Fibroblast of villous mesenchyme (primary cell): ENCODE measurements at regions not wholly inside any gene's neighbourhood (a gene's known extent, or its start where the extent isn't known, plus 50 kb on each side); places are given as distances from the start of the nearest gene placed in this dataset.

ENCODE experiments used
- DNase-seq: peaks from one replicate; pipeline ENCODE4 v3.0.0-alpha.2; 2010; ENCODE audit warnings: low read depth
- H3K4me3 ChIP-seq: 2 replicates; pipeline ENCODE4 v1.5.1; 2011; ENCODE audit warnings: low read depth, mild to moderate bottlenecking, low read length
- TF ChIP-seq, protein P1 (sequence below): IDR thresholded peaks from 2 replicates; pipeline ENCODE4 v1.5.1; 2012; ENCODE audit warnings: low read depth, mild to moderate bottlenecking, low read length; ENCODE audit not compliant: insufficient read depth

- no peak overlapping the region for H3K4me3 ChIP-seq
- DNase-seq: no peak
- TF ChIP-seq, protein P1, sequence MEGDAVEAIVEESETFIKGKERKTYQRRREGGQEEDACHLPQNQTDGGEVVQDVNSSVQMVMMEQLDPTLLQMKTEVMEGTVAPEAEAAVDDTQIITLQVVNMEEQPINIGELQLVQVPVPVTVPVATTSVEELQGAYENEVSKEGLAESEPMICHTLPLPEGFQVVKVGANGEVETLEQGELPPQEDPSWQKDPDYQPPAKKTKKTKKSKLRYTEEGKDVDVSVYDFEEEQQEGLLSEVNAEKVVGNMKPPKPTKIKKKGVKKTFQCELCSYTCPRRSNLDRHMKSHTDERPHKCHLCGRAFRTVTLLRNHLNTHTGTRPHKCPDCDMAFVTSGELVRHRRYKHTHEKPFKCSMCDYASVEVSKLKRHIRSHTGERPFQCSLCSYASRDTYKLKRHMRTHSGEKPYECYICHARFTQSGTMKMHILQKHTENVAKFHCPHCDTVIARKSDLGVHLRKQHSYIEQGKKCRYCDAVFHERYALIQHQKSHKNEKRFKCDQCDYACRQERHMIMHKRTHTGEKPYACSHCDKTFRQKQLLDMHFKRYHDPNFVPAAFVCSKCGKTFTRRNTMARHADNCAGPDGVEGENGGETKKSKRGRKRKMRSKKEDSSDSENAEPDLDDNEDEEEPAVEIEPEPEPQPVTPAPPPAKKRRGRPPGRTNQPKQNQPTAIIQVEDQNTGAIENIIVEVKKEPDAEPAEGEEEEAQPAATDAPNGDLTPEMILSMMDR: no peak
These were observed 50.3 kb upstream of the STPG2 start for GRCh38 chr4:98193459-98194105.
